HG02884 (cell line): ENCODE measurements at regions not wholly inside any gene's neighbourhood (a gene's known extent, or its start where the extent isn't known, plus 50 kb on each side); places are given as distances from the start of the nearest gene placed in this dataset.
A peak's percentile ranks its signal among the peaks of the same experiment; 100 is the strongest.

ENCODE experiments used
- ATAC-seq: cut with Tn5 transposase; IDR thresholded peaks from one replicate; pipeline ENCODE4 v1.9.1; 2021; ENCODE audit warnings: mild to moderate bottlenecking, moderate library complexity; ENCODE audit not compliant: unreplicated experiment

DNA sequence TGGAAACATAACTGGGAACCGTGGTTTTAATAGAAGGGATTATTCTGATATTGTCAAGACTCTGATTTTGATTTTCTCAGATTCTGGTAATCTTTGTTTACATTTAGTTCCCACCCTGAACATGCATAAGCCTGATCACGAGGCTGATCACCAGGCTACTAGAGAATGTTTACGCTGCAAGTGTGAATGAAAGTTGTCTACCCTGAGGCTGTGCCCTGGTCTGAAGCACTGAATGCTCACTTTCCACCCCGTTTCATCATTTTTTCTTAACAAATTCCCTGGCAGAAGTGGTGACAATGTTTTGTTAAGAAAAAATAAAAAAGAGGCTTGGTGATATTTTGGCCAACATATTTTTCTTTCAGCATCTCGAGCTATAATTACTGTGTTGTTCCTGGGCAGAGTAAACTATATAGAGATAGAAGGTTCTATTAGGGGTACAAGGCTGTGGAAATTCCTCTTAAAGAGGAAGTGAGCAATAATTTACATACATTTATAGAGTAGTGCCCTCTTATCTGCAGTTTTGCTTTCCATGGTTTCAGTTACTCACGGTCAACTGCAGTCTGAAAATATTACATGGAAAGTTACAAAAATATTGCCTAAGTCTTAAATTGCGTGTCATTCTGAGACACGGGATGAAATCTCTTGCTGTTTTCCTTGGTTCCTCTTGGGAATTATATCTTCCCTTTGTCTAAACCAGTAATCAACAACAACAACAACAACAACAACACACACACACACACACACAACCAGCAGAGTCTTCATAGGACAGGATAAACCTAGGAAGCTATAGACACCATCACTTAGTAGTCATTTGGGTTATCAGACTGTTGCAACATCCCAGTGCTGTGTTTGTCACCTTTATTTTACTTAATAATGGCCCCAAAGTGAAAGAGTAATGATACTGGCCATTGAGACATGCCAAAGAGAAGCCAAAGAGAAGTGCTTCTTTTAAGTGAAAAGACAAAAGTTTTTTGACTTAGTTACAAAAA, 566.6 kb upstream of the CITED2 start:
- ATAC-seq = peak; percentile 97

DNA sequence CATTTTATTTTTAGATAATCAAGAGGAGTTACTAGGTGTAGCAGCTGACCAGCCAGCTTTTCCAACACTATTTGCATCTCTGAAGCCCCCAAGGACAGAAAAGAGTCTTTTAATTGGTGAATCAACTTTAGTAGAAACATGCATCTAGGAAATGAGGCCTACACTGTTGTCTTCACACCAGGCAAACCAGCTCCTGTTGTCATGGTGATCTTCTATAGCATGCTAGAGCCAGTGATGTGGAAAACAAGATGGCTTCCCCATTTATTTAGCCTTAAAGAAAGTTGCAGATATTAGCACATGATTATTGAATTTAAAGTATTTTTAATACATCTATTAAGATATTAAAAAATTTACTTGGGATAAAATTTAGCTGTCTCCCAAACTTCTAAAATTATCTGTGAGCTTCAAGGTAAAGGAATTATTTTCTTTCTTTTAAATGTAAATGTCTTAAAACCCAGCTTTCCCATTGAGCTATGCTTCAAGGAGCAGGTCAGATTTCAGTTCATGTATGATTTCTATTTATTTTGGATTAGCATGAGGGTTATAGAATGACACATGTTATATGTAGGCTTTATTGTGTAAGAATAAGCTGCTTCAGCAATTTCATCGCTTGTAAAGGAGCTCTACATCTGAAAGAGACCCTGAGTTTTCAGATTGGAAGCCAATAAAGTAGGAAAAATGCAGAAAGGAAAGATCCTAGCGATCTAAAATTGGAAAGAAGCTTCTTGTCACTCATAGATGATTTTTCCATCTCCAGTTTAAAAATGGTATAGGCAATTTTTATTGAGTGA, 564.9 kb upstream of the CITED2 start:
- no peak for ATAC-seq

DNA sequence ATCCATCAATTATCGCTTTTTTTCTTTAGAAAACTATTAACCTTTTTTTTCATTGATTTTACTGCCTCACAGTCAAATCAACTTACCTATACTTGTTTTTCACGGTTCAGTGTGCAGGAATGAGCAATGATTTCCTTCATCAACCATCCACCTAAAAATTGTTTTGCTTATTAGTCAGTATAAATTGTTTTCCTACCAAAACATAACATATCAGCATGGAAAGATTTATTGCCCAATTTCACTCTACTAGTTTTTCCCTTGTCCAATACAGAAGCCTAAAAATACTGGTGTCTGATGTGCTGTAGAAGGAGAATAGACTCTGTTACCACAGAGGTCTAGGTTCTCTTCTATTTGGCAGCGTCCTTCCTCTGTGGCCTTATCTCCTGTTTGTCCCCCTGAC, 558.2 kb upstream of the CITED2 start:
- ATAC-seq = no peak

DNA sequence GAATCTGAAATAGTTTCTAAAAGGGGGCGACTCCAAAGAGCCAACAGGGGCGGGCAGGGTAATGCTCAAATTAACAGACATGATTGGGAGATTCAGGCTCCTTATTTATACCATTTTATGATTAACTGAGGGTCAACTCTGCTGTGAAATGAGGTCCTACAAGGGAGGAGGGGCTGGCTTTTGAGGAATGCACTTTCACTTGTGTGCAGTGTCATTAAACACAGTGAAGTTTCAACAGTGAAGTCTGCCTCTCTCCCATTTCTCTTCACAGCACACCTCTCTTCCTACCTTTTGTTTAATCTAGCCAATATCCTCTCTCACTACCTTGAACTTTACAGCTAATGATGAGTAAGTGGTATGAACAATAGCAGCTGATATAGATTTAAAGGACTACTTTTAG, 557.3 kb upstream of the CITED2 start:
- no peak for ATAC-seq

DNA sequence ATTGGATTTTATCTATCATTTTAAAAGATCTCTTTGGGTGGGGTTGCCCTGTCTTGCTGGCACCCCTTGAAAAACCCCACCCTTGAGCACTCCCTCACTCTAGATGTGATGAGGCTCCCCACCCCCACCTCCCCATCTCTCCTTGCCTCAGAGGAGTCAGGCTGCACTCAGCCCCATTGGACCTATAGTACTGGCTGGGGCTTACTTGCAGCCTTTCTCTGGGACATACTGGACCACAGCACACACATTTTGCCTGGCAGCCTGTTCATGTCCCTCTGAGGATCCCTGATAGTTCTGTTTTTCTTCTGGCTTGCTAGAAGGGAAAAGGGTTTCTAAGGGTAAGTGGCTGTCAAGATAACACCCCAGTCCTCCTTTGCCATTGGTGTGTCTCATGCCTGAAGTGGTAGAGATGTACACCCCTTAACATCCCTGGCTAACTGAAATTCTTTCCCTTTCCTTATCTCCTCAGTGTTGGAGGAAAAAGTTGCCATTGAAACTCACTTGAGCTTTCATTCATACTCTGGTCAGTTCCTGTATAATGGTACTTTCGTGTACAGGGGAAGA, 553.4 kb upstream of the CITED2 start:
- ATAC-seq = no peak

DNA sequence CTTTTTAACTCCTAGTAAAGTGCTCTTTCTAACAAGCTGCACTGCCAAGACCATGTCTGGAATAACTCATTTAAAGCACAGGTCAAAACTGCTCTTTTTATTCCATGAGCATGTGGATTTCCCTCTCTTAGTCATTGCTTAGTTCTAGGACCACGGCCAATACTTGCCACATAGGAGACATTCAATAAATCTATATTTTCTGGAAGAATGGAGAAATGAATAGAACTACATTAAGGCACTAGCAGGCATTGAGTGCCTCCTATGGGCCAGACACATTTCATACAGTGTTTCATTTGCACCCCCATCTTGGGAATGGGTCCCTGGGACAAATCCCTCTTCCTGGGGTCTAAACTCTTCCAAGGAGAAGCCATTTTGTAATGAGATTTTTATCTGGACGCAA, 552.8 kb upstream of the CITED2 start:
- ATAC-seq = no peak

DNA sequence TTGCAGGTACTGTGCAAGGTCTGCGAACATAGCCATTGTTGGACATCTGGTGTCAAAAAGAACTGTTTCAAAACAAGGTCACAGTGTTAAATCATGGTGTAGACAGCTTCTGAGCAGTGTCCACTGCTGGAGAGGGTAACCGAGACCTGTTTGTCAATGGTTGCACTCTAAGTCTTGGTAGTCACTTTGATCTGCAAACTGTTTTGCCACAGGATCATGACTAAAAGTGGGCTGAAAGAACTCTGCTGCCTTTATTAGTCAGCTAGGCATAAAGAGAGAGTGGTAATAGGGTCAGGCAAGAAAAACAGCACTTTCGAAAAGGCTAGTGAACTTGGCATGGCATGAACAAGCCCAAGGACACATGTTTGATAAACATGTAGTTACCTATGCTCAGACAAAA, 552.3 kb upstream of the CITED2 start:
- no peak for ATAC-seq

DNA sequence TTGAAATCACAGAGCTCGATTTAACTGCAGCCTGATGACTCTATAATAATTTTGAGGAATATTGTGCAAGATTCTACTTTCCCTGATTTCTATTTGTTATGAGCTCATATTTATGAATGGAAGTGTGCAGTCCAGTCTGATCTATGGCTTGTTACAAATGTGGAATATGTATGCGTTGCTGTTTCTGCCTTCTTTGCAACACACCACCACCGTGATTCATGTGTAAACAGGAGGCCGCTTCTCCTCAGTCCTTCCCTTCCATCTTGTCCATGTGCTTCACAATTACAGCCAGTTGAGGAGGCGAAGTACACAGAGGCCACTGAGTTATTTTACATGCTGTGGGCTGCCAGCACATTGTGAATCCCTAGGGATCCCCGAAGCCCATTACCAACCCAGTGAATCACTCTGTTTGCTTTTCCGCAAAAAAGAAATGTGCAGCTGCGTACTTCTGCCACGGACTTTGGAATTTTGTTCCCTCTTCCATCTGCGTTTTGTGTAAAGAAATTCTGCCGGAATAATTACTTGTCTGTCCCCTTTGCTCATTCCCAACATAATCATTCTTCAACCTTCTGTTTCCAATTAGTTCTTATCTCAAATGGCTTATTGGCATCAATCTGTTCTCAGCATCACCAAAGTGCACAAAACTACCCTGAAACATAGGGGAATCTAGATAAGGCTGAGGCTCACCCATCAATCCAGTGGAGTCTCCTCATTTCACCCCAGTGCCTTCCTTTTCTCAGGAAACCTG, 551.6 kb upstream of the CITED2 start:
- ATAC-seq = no peak

DNA sequence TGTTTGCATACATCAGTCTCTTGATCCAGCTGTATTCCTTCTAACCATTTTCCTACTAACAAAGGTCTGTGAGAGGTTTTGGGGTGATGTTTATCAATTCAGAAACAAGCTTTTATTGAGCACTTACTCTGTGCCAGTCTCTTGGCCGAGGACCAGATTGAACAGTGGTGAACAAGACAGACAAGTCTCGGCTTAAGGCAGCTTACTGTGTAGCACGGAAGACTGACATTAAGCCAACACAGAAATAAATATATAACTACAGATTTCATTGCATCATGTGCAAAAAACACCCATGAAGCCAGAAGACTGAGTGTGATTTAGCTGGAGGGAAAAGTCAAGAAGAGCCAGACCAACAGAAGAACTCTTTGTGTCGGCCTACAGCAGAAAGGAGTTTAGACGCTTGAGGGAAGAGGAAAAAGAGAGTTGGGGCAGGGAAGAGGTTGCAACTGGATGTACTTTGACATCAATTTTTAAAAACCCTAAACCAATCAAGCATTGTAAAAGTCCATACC, 549.6 kb upstream of the CITED2 start:
- no peak for ATAC-seq

DNA sequence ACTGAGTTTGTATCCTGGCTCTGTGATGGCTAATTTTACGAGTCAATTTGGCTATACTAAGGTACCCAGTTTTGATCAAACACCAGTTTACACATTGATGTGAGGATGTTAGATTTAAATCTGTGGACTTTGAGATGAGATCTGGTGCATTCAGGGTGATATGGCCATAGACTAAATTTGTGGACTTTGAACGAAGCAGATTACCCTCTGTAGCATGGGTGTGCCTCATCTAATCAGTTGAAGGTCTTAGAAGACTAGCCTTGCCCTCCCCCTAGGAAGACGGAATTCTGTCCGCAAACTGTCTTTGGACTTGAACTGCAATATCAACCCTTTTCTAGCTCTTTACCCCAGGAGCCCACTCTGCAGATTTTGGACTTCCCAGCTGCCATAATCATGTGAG, 547.8 kb upstream of the CITED2 start:
- ATAC-seq = no peak

DNA sequence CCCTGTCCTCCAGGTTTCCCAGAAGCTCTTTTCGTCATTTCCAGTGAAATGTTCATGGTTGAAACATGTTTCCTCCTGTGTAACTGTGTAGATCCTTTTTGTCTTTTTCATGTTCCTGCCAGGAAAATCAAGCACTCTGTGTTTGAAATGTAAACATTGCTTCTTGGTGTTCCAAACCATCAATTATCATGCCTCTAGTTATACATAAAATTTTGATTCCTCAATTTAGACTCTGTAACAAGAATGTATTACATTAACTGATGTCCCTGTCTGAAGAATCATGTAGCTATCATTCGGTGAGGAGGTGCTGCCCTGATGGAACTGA, 546.3 kb upstream of the CITED2 start:
- no peak for ATAC-seq

DNA sequence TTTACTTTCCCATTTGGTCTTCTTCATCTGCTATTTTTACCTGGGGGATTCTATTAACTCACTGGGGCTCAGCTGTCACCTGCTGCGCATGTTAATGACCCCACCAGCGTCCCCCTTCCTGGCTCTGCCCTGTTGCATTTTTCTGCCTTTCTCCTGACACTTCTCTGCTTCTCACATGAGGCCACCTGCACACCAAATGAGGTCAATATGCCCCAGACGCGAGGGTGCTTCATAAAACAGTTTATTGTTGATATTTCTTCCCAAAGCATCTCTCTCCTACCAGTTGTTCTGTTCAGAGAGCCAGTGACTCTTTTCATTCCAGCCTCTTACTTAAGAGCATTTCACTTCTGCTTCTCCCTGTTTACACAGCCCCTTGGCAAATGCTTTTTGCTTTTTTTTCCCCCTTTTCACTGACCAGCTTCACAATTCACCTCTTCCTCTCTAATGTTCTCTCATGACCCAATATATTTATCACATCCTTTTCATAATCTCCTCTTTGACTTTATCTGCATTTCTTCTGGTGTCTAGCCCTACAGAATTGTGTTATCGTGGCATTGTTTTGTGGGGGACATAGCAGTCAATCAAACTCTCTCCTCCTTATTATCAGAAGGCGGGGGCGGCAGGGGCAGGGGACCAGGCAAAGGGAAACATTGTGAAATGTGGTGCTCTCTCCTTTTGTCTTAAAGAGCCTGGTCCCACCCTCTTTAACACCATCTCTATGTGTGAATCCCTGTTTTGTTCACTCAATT, 545.8 kb upstream of the CITED2 start:
- ATAC-seq = no peak

DNA sequence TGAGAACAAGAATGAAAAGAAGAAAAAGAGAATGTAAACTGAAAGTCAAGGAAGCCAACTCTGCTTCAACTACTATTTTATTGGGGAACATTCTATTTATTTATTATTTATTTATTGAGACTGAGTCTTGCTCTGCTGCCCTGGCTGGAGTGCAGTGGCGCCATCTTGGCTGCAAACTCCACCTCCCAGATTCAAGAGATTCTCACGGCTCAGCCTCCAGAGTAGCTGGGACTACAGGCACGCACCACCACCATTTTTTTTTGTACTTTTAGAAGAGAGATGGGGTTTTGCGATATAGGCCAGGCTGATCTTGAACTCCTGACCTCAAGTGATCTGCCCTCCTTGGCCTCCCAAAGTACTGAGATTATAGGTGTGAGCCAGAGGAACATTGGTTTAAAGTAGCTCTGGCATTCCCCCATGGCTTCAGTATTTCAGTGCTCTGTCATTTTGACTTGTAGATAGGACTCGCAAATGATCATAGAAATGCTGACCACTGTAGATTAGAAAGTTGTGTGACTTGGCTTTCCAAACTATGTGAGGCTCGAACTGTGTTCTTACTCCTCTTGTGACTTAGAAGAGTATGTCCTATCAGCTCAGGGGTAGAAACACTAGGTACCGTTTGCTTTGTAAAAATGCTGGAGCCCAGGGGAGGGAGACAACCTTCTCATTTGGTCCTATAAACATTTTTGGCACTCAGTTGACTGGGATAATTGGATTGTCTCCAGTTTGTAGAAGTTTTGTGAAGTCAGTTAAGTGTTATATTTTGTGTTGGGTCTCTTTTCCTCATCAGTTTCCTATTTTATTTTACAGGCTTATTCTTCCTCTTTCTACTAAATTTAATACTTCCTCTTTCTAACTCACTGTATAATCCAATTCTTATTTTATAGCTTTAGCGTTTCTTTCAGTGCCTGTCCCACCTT, 544.9 kb upstream of the CITED2 start:
- no peak for ATAC-seq

DNA sequence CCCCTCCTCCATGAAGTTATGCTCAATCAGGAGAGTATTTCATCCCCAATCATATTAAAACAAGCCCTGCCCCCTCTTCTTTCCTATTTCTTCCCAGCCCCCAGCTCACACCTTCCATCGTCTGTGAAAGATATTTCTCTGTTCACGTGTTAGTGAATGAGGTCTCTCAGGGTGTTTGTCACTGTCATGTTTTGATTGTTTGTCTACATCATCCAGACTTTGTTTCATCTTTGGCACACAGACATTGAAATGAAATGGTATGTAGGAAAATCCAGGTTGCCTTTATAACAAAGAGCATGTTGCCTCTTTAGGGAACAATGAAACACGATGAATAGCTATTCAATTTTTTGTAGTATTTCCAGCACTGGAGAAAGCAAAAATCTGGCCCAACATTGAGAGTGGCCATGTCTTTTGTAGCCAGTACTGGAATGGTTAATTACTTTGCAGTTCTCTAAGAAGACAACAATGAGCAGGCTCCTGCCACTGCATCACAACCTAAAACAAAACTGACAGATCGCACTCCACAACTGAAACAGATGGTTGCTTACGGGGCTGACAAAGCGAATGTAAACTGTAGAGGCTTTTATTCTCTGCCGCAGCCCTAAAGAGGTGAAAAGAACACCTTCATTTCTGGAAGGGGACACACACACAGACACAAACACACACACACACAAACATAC, 543.6 kb upstream of the CITED2 start:
- ATAC-seq = no peak

DNA sequence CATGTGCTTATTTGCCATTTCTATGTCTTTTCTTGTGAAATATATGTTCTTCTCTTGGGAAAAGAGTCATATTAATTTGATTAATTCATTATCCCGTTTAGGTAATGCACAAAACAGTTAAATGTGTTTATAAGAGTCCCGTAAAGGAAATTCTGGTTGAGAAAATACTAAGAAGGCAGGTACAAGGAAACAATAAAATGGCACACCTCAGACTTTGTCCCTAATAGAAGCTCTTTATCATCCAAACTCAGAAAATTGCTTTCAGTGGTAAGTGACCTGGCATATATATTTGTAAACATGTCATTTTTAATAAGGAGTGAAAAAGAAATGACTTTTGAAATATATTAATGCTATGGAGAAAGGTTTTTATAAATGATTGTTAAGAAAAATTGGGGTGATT, 540.5 kb upstream of the CITED2 start:
- no peak for ATAC-seq

DNA sequence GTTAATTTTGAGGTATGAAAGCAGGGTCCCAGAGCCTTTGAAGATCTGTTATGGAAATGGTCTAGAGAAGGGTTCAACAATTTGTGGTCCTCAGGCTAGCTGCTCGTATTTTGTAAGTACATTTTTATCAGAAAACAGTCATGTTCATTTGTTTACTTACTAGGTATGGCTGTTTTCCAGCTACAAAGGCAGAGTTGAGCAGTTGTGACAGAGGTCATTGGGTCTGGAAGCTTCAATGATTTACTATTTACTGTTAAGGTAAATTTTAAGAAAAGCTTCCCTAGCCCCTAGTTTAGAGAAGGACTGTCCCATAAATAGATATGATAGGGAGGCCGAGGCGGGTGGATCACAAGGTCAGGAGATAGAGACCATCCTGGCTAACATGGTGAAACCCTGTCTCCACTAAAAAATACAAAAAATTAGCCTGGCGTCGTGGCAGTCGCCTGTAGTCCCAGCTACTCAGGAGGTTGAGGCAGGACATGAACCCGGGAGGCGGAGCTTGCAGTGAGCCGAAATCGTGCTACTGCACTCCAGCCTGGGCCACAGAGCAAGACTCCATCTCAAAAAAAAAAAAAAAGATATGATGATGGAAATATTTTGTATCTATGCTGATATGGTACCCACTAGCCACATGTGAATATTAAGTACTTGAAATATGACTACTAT, 538.4 kb upstream of the CITED2 start:
- no peak for ATAC-seq

DNA sequence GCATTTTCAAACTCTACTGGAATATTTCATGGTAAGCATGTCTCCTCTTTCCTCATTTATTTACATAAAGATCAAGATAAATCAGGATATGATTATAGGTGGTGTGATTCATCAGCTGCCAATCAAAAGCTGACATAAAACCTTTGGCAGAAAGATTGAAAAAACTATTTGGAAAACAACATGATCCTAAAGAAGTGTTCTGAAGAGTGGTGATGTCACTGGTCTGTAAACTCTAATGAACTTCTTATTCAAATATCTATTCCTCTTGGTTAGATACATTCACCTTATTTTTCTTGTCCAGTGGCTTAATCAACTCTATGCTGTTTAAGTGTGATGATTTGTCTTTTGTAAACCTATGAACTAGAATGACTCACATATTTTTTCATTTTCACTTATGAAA, 535.5 kb upstream of the CITED2 start:
- no peak for ATAC-seq

DNA sequence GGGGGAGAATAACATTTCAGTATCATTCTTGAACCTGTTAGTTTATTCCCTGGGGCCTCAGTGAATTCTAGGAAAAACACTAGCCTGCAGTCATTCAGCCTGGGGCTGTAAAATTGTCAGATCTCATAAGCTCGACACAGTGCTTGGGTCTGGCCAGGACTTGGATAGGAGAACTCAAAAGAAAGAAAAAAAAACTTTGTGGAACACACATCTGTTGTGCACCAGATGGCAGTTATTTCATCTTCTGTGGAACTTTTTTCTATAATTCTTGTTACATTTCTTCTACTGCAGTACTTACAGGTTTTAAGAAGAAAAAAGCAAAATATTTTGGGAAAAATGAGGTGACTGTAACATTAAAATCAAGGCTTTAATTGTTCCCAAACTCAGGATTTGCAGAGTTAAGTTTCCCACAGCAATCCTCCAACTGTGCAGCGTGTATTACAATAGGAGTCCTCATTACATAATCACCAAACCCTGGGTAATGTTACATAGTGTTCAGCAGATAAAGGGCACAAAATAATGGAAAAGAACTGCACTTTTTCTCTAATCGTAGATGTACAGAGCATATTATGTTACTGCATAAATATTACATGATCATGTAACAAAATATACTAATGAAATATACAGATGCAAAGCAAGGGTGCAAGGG, 531.1 kb upstream of the CITED2 start:
- no peak for ATAC-seq
